Neutrophil (primary cell): ENCODE measurements at regions not wholly inside any gene's neighbourhood (a gene's known extent, or its start where the extent isn't known, plus 50 kb on each side); places are given as distances from the start of the nearest gene placed in this dataset.

ENCODE experiments used
- H3K27ac ChIP-seq: fragments of 200-600 bp; sonication (generic); 2 replicates; pipeline ENCODE4 v1.5.1; 2016; ENCODE audit warnings: mild to moderate bottlenecking, moderate library complexity
- H3K27me3 ChIP-seq: fragments of 200-600 bp; sonication (generic); 2 replicates; pipeline ENCODE4 v1.6.0; 2016; ENCODE audit warnings: mild to moderate bottlenecking
- H3K36me3 ChIP-seq: fragments of 200-600 bp; sonication (generic); 2 replicates; pipeline ENCODE4 v1.5.1; 2017
- H3K4me1 ChIP-seq, 2 experiments: fragments of 200-600 bp in 1 of 2; sonication (generic) in 1 of 2; 1 replicate in 1 of 2; 2 replicates in 1 of 2; pipeline versions ENCODE4 v1.5.1 to v1.6.1; 2013 to 2016; ENCODE audit warnings: low read depth in 1 of 2, low read length in 1 of 2, mild to moderate bottlenecking in 1 of 2, moderate library complexity in 1 of 2; ENCODE audit not compliant: control insufficient read depth in 1 of 2, insufficient read depth in 1 of 2
- H3K4me3 ChIP-seq, 2 experiments: fragments of 200-600 bp in 1 of 2; sonication (generic) in 1 of 2; 1 replicate in 1 of 2; 2 replicates in 1 of 2; pipeline ENCODE4 v1.5.1; 2013 to 2016; ENCODE audit warnings: low read depth in 1 of 2, low read length in 1 of 2, mild to moderate bottlenecking in 1 of 2, moderate library complexity in 1 of 2
- H3K9me3 ChIP-seq: fragments of 200-600 bp; sonication (generic); 2 replicates; pipeline ENCODE4 v1.5.1; 2016
- CTCF ChIP-seq: fragments of 200-600 bp; sonication (generic); IDR thresholded peaks from 2 replicates; pipeline ENCODE4 v1.5.1; 2016; ENCODE audit warnings: antibody characterized with exemption

DNA sequence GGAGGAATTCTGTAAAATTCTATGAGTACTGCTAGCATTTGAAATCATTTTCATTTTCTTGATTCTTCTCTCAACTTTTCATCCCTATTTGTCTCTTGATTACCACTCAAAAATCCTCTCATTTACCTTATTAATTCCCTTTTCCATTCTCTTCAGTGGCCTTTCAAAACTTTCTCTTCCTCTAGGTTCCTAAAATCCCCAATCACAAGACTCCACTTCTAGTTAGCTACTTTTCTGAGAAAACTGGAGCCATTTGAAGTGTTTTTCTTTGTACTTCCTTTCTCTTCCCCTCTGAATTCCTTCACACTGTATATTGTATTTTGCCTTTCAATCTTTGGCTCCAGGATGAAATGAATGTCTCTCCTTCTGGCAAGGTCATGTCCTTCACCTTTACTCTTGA, 61.3 kb upstream of the NR4A3 start:
- Histone ChIP-seq H3K4me3 (no peak overlapping the region), H3K27me3 (no peaks in the 10 kb centered on the region), H3K27ac (no peak overlapping the region), H3K4me1 (no peaks in the 10 kb centered on the region), H3K36me3 (no peaks in the 10 kb centered on the region), H3K9me3 (no peaks in the 10 kb centered on the region)
- TF ChIP-seq CTCF: no peak

DNA sequence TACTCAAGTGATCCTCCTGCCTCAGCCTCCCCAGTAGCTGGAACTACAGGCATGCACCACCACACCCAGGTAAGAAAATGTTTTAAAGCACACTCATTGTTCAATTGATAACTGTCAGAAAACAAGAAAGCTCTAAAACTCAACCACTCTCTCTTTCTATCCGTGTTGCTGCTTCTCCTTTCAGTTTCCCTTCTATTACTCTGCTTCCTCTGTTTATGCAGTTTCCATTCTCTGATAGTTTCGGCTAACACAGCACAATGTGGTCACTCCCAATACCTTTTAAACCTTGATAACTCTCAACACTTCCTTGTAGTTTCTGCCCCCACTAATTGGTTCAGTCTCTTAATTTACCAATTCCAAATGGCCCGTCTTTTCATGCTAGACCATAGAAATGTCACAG, 59.2 kb upstream of the NR4A3 start:
- Histone ChIP-seq H3K27ac (no peak overlapping the region), H3K4me3 (no peak overlapping the region), H3K4me1 (no peaks in the 10 kb centered on the region), H3K36me3 (no peaks in the 10 kb centered on the region), H3K9me3 (no peaks in the 10 kb centered on the region), H3K27me3 (no peaks in the 10 kb centered on the region)
- TF ChIP-seq CTCF: no peak
